Keratinocyte (primary cell): ENCODE measurements at regions not wholly inside any gene's neighbourhood (a gene's known extent, or its start where the extent isn't known, plus 50 kb on each side); places are given as distances from the start of the nearest gene placed in this dataset.

Experiments
- DNase-seq: peaks from one replicate; pipeline ENCODE4 v3.0.0-alpha.2; 2011; ENCODE audit warnings: low read depth, missing footprints, low spot score
- FAIRE-seq: peaks from 2 replicates; lab custom pipeline; 2011; peaks lifted over from hg19 to GRCh38; lab: Jason Lieb, UNC
- H2AFZ ChIP-seq: 2 replicates; pipeline ENCODE4 v1.6.0; 2012; ENCODE audit warnings: low read length, control low read depth, inconsistent platforms; ENCODE audit not compliant: control insufficient read depth
- H3K27ac ChIP-seq: 2 replicates; pipeline ENCODE4 v1.5.1; 2011; ENCODE audit warnings: low read length; ENCODE audit not compliant: control insufficient read depth, insufficient read depth
- H3K27me3 ChIP-seq: 3 replicates; pipeline ENCODE4 v1.6.0; 2011; ENCODE audit warnings: low read length; ENCODE audit not compliant: control insufficient read depth, insufficient read depth; ENCODE audit errors: extremely low read depth
- H3K36me3 ChIP-seq, 2 experiments: 2 replicates in 1 of 2; 3 replicates in 1 of 2; pipeline ENCODE4 v1.5.1; 2011; ENCODE audit warnings: low read length in 2 of 2, mild to moderate bottlenecking in 1 of 2; ENCODE audit not compliant: control insufficient read depth in 2 of 2, insufficient read depth in 2 of 2; ENCODE audit errors: extremely low read depth in 1 of 2
- H3K4me1 ChIP-seq: 3 replicates; pipeline ENCODE4 v1.5.1; 2011; ENCODE audit warnings: low read length; ENCODE audit not compliant: control insufficient read depth, insufficient read depth; ENCODE audit errors: extremely low read depth
- H3K4me2 ChIP-seq: 3 replicates; pipeline ENCODE4 v1.6.0; 2011; ENCODE audit warnings: low read depth, low read length; ENCODE audit not compliant: control insufficient read depth, insufficient read depth; ENCODE audit errors: extremely low read depth
- H3K4me3 ChIP-seq, 3 experiments: fragments of 200-600 bp in 1 of 3; sonication (generic) in 1 of 3; 2 replicates in 2 of 3; 3 replicates in 1 of 3; pipeline ENCODE4 v1.5.1; 2011 to 2016; ENCODE audit warnings: low read length in 3 of 3, mild to moderate bottlenecking in 3 of 3, control low read depth in 2 of 3, inconsistent platforms in 1 of 3, low read depth in 1 of 3, mixed read lengths in 1 of 3, mixed run types in 1 of 3, moderate library complexity in 1 of 3; ENCODE audit not compliant: control insufficient read depth in 2 of 3, insufficient read depth in 2 of 3; ENCODE audit errors: extremely low read depth in 1 of 3
- H3K79me2 ChIP-seq: 2 replicates; pipeline ENCODE4 v1.6.0; 2012; ENCODE audit warnings: low read length; ENCODE audit not compliant: control insufficient read depth, insufficient read depth
- H3K9ac ChIP-seq: 3 replicates; pipeline ENCODE4 v1.6.0; 2011; ENCODE audit warnings: low read length; ENCODE audit not compliant: control insufficient read depth, insufficient read depth; ENCODE audit errors: extremely low read depth
- H3K9me1 ChIP-seq: 3 replicates; pipeline ENCODE4 v1.6.0; 2011; ENCODE audit warnings: low read length; ENCODE audit not compliant: control insufficient read depth, insufficient read depth; ENCODE audit errors: extremely low read depth
- H3K9me3 ChIP-seq: 2 replicates; pipeline ENCODE4 v1.5.1; 2012; ENCODE audit warnings: low read depth, low read length; ENCODE audit not compliant: control insufficient read depth
- H4K20me1 ChIP-seq: 3 replicates; pipeline ENCODE4 v1.6.0; 2011; ENCODE audit warnings: low read length; ENCODE audit not compliant: control insufficient read depth, insufficient read depth; ENCODE audit errors: extremely low read depth
- CTCF ChIP-seq, 3 experiments: IDR thresholded peaks in 1 of 3; conservative IDR thresholded peaks in 1 of 3; optimal IDR thresholded peaks in 1 of 3; 2 replicates in 2 of 3; 3 replicates in 1 of 3; pipeline versions ENCODE3 to v1.5.1; 2011; ENCODE audit warnings: low read length in 3 of 3, mild to moderate bottlenecking in 3 of 3, moderate library complexity in 2 of 3, control low read depth in 1 of 3, inconsistent platforms in 1 of 3; ENCODE audit not compliant: insufficient read depth in 2 of 3; ENCODE audit errors: extremely low read depth in 1 of 3
- EZH2 ChIP-seq: IDR thresholded peaks from one replicate; pipeline ENCODE4 v1.6.1; 2012; ENCODE audit warnings: inconsistent platforms, mild to moderate bottlenecking, low read length, moderate library complexity
- dilution Hi-C: fragments of 300-500 bp; cut with MboI; formaldehyde crosslinking; loops from one replicate; pipeline ENCODE4 v1.7.0; 2020; ENCODE audit warnings: low sequenced_read_pairs; ENCODE audit not compliant: extremely low pct_ligation_motif_present

GRCh38 chr16:65495106-65495505 is 373.2 kb upstream of the CDH11 start:
- Histone ChIP-seq H3K27me3 (no peaks in the 10 kb centered on the region), H3K27ac (no peak overlapping the region), H3K79me2 (no peaks in the 10 kb centered on the region), H3K4me1 (peaks cover under 1% of the 10 kb centered on the region), H3K36me3 (no peaks in the 10 kb centered on the region), H2AFZ (no peak overlapping the region), H3K9me1 (no peaks in the 10 kb centered on the region), H4K20me1 (no peaks in the 10 kb centered on the region), H3K4me2 (no peak overlapping the region), H3K9me3 (no peaks in the 10 kb centered on the region), H3K9ac (no peak overlapping the region), H3K4me3 (no peak overlapping the region)
- no peak for DNase-seq
- FAIRE-seq: no peak
- TF ChIP-seq CTCF (optimal IDR thresholded peaks at IDR 0.05 in 1 of 3, IDR thresholded peaks at IDR 0.05 in 1 of 3, conservative IDR thresholded peaks at IDR 0.05 in 1 of 3; ENCODE audit: extremely low read depth in 1 of 3, insufficient read depth in 2 of 3, low read length in 3 of 3) (no peak), EZH2 (no peak)
- dilution Hi-C loops: no loop called here

GRCh38 chr16:65494609-65495008 is 372.7 kb upstream of the CDH11 start:
- no peak overlapping the region for H3K4me3 ChIP-seq
- no peak overlapping the region for H3K4me2 ChIP-seq
- no peaks in the 10 kb centered on the region for H3K79me2 ChIP-seq
- H3K9me1 ChIP-seq: no peaks in the 10 kb centered on the region
- DNase-seq: no peak
- H3K9ac ChIP-seq: no peak overlapping the region
- no peaks in the 10 kb centered on the region for H3K9me3 ChIP-seq
- H3K4me1 ChIP-seq: peaks cover 6% of the 10 kb centered on the region
- dilution Hi-C loops: no loop called here
- H3K27me3 ChIP-seq: no peaks in the 10 kb centered on the region
- H2AFZ ChIP-seq: no peak overlapping the region
- FAIRE-seq: no peak
- no peaks in the 10 kb centered on the region for H4K20me1 ChIP-seq
- TF ChIP-seq EZH2: no peak
- TF ChIP-seq CTCF (optimal IDR thresholded peaks at IDR 0.05 in 1 of 3, IDR thresholded peaks at IDR 0.05 in 1 of 3, conservative IDR thresholded peaks at IDR 0.05 in 1 of 3; ENCODE audit: extremely low read depth in 1 of 3, insufficient read depth in 2 of 3, low read length in 3 of 3): no peak
- H3K27ac ChIP-seq: no peak overlapping the region
- H3K36me3 ChIP-seq: no peaks in the 10 kb centered on the region
